Loucy (cell line): ENCODE measurements at regions not wholly inside any gene's neighbourhood (a gene's known extent, or its start where the extent isn't known, plus 50 kb on each side); places are given as distances from the start of the nearest gene placed in this dataset.

Source experiments
- H2AFZ ChIP-seq: fragments of 200-600 bp; sonication (generic); 2 replicates; pipeline ENCODE4 v1.6.0; 2016; ENCODE audit warnings: antibody characterized with exemption, mild to moderate bottlenecking, low read length, moderate library complexity
- H3F3A ChIP-seq: fragments of 200-600 bp; 2 replicates; pipeline ENCODE4 v1.6.0; 2016; ENCODE audit warnings: antibody characterized with exemption, low read depth, mild to moderate bottlenecking
- H3K27me3 ChIP-seq: fragments of 200-600 bp; sonication (generic); 2 replicates; pipeline ENCODE4 v1.6.1; 2014; ENCODE audit warnings: low read length, mild to moderate bottlenecking; ENCODE audit not compliant: insufficient read depth, poor library complexity, severe bottlenecking
- H3K36me3 ChIP-seq: fragments of 200-600 bp; sonication (generic); 2 replicates; pipeline ENCODE4 v1.6.1; 2016; ENCODE audit warnings: low read length; ENCODE audit not compliant: insufficient read depth
- H3K4me1 ChIP-seq: fragments of 200-600 bp; sonication (generic); 2 replicates; pipeline ENCODE4 v1.5.1; 2014; ENCODE audit warnings: low read length, mild to moderate bottlenecking; ENCODE audit not compliant: insufficient read depth, poor library complexity, severe bottlenecking
- H3K4me2 ChIP-seq: fragments of 200-600 bp; sonication (generic); 2 replicates; pipeline ENCODE4 v1.6.0; 2014; ENCODE audit warnings: antibody characterized with exemption, low read length, low read depth, mild to moderate bottlenecking; ENCODE audit not compliant: poor library complexity, severe bottlenecking
- H3K4me3 ChIP-seq: fragments of 200-600 bp; sonication (generic); 2 replicates; pipeline ENCODE4 v1.5.1; 2014; ENCODE audit warnings: low read length, mild to moderate bottlenecking, mixed read lengths; ENCODE audit not compliant: poor library complexity, severe bottlenecking
- H3K79me2 ChIP-seq: fragments of 200-600 bp; sonication (generic); 2 replicates; pipeline ENCODE4 v1.6.1; 2014; ENCODE audit warnings: low read length; ENCODE audit not compliant: insufficient read depth
- H3K9ac ChIP-seq: fragments of 200-600 bp; sonication (generic); 2 replicates; pipeline ENCODE4 v1.6.0; 2014; ENCODE audit warnings: mild to moderate bottlenecking, low read depth, low read length, moderate library complexity; ENCODE audit not compliant: poor library complexity, severe bottlenecking
- H3K9me2 ChIP-seq: fragments of 200-600 bp; sonication (generic); replicated peaks from 2 replicates; pipeline ENCODE4 v1.6.1; 2016; ENCODE audit warnings: low read depth, low read length, mixed read lengths
- H3K9me3 ChIP-seq: fragments of 200-600 bp; sonication (generic); 2 replicates; pipeline ENCODE4 v1.6.1; 2014; ENCODE audit warnings: mild to moderate bottlenecking, antibody characterized with exemption, low read length, low read depth; ENCODE audit not compliant: insufficient read depth
- H4K20me1 ChIP-seq: fragments of 200-600 bp; sonication (generic); 2 replicates; pipeline ENCODE4 v1.6.0; 2014; ENCODE audit warnings: antibody characterized with exemption, low read length, mild to moderate bottlenecking; ENCODE audit not compliant: insufficient read depth, poor library complexity, severe bottlenecking
- CTCF ChIP-seq: fragments of 200-600 bp; sonication (generic); conservative IDR thresholded peaks from 2 replicates; pipeline ENCODE4 v1.5.1; 2014; ENCODE audit warnings: mild to moderate bottlenecking, antibody characterized with exemption, low read length
- EZH2phosphoT487 ChIP-seq: fragments of 200-600 bp; IDR thresholded peaks from 2 replicates; pipeline ENCODE4 v1.6.1; 2018; ENCODE audit warnings: antibody characterized with exemption, mild to moderate bottlenecking, moderate library complexity, borderline replicate concordance

- peaks cover 17% of the 10 kb centered on the region; the same call in 1 of the 2 replicates for H3K79me2 ChIP-seq
- no peaks in the 10 kb centered on the region for H3K9me2 ChIP-seq
- no peak overlapping the region for H3K9ac ChIP-seq
- 0 out of 2 replicates have a peak, but pooled peaks cover 4% of the 10 kb centered on the region for H3K9me3 ChIP-seq
- H3K4me3 ChIP-seq, result no peak overlapping the region
- H4K20me1 ChIP-seq, result no peaks in the 10 kb centered on the region
- TF ChIP-seq EZH2phosphoT487 (no peak), CTCF (no peak)
- peaks cover 58% of the 10 kb centered on the region for H3K4me1 ChIP-seq
- H3K4me2 ChIP-seq, result no peak overlapping the region
- no peaks in the 10 kb centered on the region for H3K36me3 ChIP-seq
- no peaks in the 10 kb centered on the region for H3K27me3 ChIP-seq
- H3F3A ChIP-seq, result peaks cover 6% of the 10 kb centered on the region; the same call in 1 of the 2 replicates
- no peak overlapping the region for H2AFZ ChIP-seq
Measured at GRCh38 chr17:77877646-77878355, 80.7 kb upstream of the TNRC6C start.

- H3K4me1 ChIP-seq, result peaks cover 58% of the 10 kb centered on the region
- peaks cover 6% of the 10 kb centered on the region; the same call in 1 of the 2 replicates for H3F3A ChIP-seq
- H3K27me3 ChIP-seq, result no peaks in the 10 kb centered on the region
- TF ChIP-seq EZH2phosphoT487 (no peak), CTCF (no peak)
- H3K79me2 ChIP-seq, result peaks cover 17% of the 10 kb centered on the region; the same call in 1 of the 2 replicates
- H3K9me3 ChIP-seq, result 0 out of 2 replicates have a peak, but pooled peaks cover 4% of the 10 kb centered on the region
- H3K36me3 ChIP-seq, result no peaks in the 10 kb centered on the region
- H3K9ac ChIP-seq, result peak overlapping the region; percentile 80
- no peak overlapping the region for H3K4me3 ChIP-seq
- H4K20me1 ChIP-seq, result no peaks in the 10 kb centered on the region
- peak overlapping the region; percentile 94 for H3K4me2 ChIP-seq
- no peak overlapping the region for H2AFZ ChIP-seq
- H3K9me2 ChIP-seq, result no peaks in the 10 kb centered on the region
Measured at GRCh38 chr17:77879226-77879895, 79.1 kb upstream of the TNRC6C start.

GRCh38 chr17:77879896-77880280 lies 78.6 kb upstream of the TNRC6C start:
- peak overlapping the region; percentile 80 for H3K9ac ChIP-seq
- no peak overlapping the region for H3K4me3 ChIP-seq
- H3F3A ChIP-seq, result peaks cover 6% of the 10 kb centered on the region; the same call in 1 of the 2 replicates
- H3K79me2 ChIP-seq, result peaks cover 17% of the 10 kb centered on the region; the same call in 1 of the 2 replicates
- H3K4me1 ChIP-seq, result peaks cover 60% of the 10 kb centered on the region
- H3K9me2 ChIP-seq, result no peaks in the 10 kb centered on the region
- H2AFZ ChIP-seq, result no peak overlapping the region
- no peak for TF ChIP-seq CTCF
- no peak for TF ChIP-seq EZH2phosphoT487
- H4K20me1 ChIP-seq, result no peaks in the 10 kb centered on the region
- H3K27me3 ChIP-seq, result no peaks in the 10 kb centered on the region
- H3K9me3 ChIP-seq, result 0 out of 2 replicates have a peak, but pooled peaks cover 4% of the 10 kb centered on the region
- peak overlapping the region; percentile 94 for H3K4me2 ChIP-seq
- H3K36me3 ChIP-seq, result no peaks in the 10 kb centered on the region
